ENCODE measurements at regions not wholly inside any gene's neighbourhood (a gene's known extent, or its start where the extent isn't known, plus 50 kb on each side); places are given as distances from the start of the nearest gene placed in this dataset.
"Not testable (repeated sequence)": the region's sequence is repeated elsewhere in the genome, so short reads cannot be mapped to it uniquely, and the experiment has no call there.

DNA sequence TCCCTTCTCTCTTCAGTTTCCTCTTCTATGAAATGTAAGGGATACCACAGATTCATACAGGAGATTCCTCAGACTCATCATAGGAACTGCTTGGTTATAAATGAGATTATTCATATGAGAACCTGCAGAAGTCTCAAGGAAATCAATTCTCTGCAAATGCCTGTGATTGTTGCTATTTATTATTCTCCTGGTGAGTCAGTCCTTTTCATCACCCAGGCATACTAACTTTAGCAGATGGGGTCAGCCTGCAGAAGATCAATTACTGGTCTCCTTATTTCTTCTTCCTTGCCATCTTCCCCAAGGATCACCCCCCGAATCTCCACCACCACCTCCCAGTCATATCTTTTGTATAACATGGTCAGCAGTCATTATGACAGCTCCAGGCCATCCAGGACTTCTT, 53.8 kb upstream of the DCP1A start:
- DNase-seq = no peak

DNA sequence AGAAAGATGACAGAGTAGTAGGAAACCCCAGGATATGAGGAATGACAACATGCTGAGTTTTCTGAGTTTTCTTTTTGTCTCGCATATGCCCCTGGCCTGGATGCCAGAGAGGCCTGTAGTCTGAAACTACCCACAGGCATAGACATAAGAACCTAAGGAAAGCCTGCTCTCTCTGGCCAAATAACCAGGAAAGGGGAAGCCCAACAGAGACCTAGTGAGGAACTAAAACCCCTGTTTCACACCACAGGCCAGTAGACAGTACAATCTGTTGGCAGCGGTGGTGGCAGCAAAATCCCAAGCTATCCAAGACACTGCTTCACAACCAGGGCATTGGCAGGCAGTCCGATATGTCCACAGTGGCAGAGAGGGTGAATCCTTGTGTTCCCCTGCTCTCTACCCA, 55.0 kb upstream of the DCP1A start:
- DNase-seq = peak; percentile 3 to 58 (median 34)

DNA sequence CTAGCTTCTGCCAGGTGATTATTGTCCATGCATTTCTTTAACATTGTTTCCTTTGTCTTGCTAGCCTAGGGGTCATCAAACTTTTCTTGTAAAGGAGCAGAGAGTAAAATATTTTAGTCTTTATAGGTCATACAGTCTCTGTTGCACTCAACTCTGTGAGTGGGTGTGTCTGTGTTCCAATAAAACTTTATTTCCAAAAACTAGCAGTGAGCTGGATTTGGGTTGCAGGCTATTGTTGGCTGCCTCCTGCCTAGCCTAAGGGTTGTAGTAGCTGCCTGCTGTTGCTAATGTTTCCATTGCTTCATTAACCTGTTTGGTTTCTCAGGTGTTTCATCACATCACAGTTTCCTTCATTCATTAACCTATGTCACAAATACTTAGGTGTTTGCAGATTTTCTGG, 64.0 kb upstream of the DCP1A start:
- no peak for DNase-seq

DNA sequence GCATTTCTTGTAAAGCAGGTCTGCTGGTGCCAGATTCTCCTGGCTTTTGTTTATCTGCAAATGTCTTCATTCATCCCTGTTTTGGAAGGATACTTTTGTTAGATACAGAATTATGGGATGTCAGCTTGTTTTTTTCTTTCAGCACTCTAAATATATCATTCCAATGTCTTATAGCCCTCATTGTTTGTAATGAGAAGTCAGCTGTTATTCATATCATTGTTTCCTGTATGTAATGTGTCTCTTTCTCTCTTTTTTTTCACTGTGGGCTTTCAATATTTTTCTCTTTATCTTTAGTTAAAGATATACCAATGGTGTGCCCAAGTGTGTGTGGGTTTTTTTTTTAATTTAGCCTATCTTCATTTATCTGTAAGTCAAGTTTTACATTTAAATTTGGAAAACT, 65.6 kb upstream of the DCP1A start:
- DNase-seq = no peak

DNA sequence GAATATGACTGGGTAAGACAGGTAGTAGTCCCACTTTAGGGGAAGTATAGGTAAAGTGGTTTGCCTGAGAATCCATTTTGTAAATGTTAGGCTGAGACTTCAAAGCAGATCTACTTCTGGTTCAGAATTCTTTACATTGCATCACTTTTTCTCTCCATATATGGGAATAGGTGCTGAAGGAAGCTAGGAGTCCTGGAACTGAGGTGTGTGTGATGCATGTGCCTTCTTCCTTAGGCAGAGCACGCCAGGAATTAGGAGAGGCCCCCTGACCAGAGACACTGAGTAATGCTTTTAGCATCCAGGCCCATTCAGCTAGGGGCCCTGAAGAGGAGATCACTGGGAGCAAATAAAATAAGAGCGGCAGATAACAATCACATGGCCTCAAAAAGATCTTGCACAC, 69.2 kb upstream of the DCP1A start:
- no peak for DNase-seq

DNA sequence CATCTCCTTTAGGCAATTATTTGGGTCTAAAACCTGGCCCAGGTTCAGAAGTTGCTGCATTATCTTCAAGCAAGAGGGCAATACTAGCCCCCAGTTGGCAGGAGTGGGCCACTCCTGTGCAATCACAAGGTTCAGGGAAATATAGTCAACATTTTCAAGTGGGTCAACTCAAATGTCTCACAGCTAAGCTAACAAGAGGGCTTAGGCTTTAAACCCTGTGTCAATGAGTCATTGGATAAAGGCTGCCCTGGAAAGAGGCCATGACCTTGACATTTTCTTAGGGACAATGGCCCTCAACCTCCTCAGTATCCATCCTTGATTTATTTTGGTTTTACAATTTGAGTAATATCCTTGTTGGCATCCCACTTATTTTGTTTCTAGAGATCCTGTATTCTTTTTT, 73.5 kb upstream of the DCP1A start:
- no peak for DNase-seq

DNA sequence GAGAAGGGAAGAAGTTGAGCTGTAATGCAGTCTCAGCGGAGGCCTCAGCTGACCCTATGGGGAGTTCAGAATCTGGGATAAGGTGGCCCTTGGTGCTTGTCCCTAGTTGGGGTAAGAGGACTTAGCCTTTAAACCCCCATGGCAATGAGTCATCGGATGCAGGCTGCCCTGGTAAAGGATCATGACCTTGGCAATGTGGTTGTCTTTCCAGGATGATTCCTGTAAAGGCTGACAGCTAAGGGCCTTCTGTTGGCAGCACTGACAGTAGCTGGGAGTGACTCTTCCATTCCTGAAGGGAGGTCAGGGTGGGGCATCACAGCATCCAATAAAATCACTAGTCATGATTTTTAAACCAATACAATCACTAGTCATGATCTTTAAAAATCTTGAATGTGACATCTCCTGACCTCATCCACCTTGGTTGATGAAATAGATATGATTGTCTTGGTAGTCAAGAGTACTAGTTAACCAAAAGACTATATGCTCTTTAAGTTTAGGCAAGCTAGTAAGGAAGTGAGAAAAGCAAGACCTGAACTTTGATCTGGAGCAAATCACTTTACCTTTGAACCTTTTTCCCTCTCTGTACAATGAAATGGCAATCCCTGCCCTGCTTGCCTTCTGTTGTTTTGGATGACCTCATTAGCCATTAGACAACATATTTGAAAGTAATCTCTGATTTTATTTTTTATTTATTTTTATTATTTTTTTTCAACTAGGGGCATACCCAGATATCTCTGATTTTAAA, 71.3 kb upstream of the CACNA1D start:
- DNase-seq = no peak

DNA sequence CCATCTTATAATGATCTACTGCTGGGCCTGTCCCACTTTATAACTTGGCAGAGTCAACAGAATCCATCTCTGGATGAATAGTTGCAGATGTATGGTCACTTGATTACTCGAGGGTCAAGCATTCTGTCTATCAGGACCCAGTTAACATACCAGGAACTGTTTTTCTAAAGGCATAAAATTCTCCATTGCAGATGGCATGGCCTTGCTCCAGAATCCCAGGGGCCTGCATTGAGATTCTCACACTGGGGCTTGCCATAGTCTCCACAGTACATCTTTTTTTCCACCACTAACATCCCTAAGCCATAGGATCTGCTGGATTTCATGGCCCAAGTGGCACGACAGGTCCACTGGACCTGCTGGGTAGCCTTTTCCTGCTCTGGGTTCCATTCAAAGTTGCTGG, 68.5 kb upstream of the CACNA1D start:
- no peak for DNase-seq

DNA sequence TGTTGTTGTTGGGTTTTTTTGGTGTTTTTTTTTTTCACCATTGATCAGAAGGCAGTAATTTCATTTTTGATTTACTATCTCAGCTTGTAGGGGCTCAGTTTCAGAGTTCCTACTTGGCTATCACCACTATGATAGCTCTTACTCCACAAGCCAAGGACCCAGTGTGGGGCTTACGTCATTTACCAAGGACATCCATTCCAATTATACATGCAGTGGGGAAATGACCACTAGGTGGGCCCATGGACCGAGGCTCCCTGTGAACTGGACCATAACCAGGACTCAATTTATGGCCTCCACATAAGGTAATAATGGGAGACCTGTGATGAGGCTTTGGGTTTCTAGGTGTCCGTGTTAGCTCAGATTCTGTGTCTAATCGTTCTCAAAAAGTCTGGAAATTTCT, 67.5 kb upstream of the CACNA1D start:
- DNase-seq = no peak

DNA sequence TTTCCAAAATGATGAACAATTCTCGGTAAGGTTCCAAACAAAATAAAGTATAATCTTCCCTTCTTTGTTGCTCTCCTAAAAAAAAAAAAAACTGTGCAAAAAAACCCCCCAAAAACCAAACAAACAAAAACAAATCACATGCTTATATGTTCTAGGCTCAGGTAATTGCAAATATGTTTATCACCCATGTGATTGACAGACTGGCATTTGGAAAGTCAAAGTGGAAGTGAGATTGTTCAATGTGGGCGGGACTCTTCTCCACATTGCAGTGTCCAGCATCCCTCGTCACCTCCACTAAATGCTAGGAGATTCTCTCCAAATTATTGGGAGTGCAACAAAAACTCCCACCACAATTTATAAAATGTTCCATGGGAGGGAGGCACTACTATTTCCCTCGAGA, 57.6 kb upstream of the CACNA1D start:
- DNase-seq = peak in 1 of 4 experiments; percentile 10

DNA sequence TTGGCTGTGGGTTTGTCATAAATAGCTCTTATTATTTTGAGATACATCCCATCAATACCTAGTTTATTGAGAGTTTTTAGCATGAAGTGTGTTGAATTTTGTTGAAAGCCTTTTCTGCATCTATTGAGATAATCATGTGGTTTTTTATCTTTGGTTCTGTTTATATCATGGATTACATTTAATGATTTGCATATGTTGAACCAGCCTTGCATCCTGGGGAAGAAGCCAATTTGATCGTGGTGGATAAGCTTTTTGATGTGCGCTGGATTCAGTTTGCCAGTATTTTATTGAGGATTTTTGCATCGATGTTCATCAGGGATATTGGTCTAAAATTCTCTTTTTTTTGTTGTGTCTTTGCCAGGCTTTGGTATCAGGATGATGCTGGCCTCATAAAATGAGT, 51.5 kb upstream of the CACNA1D start:
- DNase-seq = not testable (repeated sequence)

All from suppressor macrophage (primary cell).